ENCODE measurements at regions not wholly inside any gene's neighbourhood (a gene's known extent, or its start where the extent isn't known, plus 50 kb on each side); places are given as distances from the start of the nearest gene placed in this dataset.

GRCh38 chr16:6063526-6063925 lies 965.9 kb upstream of the EEF2KMT start:
- Histone ChIP-seq H3K79me2 (ENCODE audit: insufficient read depth, low read length) (no peaks in the 10 kb centered on the region), H4K20me1 (ENCODE audit: low read depth, low read length) (no peaks in the 10 kb centered on the region), H3K4me3 (ENCODE audit: insufficient read depth, low read length, poor library complexity, severe bottlenecking) (no peak overlapping the region), H3K27ac (ENCODE audit: low read depth, low read length) (no peak overlapping the region), H2AFZ (ENCODE audit: low read depth, low read length, severe bottlenecking) (no peak overlapping the region), H3K36me3 (ENCODE audit: low read length) (no peaks in the 10 kb centered on the region), H3K4me2 (ENCODE audit: low read depth, low read length, poor library complexity, severe bottlenecking) (no peak overlapping the region), H3K9me3 (ENCODE audit: insufficient read depth, low read length) (no peaks in the 10 kb centered on the region), H3K9ac (ENCODE audit: low read length) (no peak overlapping the region), H3F3A (ENCODE audit: insufficient read depth) (no peaks in the 10 kb centered on the region), H3K27me3 (ENCODE audit: low read length) (no peaks in the 10 kb centered on the region), H3K9me2 (replicated peaks; ENCODE audit: insufficient read depth, low read length) (no peaks in the 10 kb centered on the region)
- TF ChIP-seq, protein P1, sequence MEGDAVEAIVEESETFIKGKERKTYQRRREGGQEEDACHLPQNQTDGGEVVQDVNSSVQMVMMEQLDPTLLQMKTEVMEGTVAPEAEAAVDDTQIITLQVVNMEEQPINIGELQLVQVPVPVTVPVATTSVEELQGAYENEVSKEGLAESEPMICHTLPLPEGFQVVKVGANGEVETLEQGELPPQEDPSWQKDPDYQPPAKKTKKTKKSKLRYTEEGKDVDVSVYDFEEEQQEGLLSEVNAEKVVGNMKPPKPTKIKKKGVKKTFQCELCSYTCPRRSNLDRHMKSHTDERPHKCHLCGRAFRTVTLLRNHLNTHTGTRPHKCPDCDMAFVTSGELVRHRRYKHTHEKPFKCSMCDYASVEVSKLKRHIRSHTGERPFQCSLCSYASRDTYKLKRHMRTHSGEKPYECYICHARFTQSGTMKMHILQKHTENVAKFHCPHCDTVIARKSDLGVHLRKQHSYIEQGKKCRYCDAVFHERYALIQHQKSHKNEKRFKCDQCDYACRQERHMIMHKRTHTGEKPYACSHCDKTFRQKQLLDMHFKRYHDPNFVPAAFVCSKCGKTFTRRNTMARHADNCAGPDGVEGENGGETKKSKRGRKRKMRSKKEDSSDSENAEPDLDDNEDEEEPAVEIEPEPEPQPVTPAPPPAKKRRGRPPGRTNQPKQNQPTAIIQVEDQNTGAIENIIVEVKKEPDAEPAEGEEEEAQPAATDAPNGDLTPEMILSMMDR (IDR thresholded peaks at IDR 0.05; ENCODE audit: insufficient read depth, low read length, poor library complexity, severe bottlenecking): no peak
- no peak for TF ChIP-seq EZH2phosphoT487 (conservative IDR thresholded peaks at IDR 0.05; ENCODE audit: low read length)

- no peak overlapping the region for H3K27ac ChIP-seq (ENCODE audit: low read depth, low read length)
- no peak overlapping the region for H3K9ac ChIP-seq (ENCODE audit: low read length)
- no peaks in the 10 kb centered on the region for H3F3A ChIP-seq (ENCODE audit: insufficient read depth)
- no peak overlapping the region for H3K4me3 ChIP-seq (ENCODE audit: insufficient read depth, low read length, poor library complexity, severe bottlenecking)
- no peak overlapping the region for H3K4me2 ChIP-seq (ENCODE audit: low read depth, low read length, poor library complexity, severe bottlenecking)
- H3K36me3 ChIP-seq (ENCODE audit: low read length): no peaks in the 10 kb centered on the region
- no peaks in the 10 kb centered on the region for H3K79me2 ChIP-seq (ENCODE audit: insufficient read depth, low read length)
- no peak overlapping the region for H2AFZ ChIP-seq (ENCODE audit: low read depth, low read length, severe bottlenecking)
- TF ChIP-seq, protein P1 (IDR thresholded peaks at IDR 0.05; ENCODE audit: insufficient read depth, low read length, poor library complexity, severe bottlenecking): no peak
- H4K20me1 ChIP-seq (ENCODE audit: low read depth, low read length): no peaks in the 10 kb centered on the region
- no peaks in the 10 kb centered on the region for H3K9me2 ChIP-seq (replicated peaks; ENCODE audit: insufficient read depth, low read length)
- H3K27me3 ChIP-seq (ENCODE audit: low read length): no peaks in the 10 kb centered on the region
- no peaks in the 10 kb centered on the region for H3K9me3 ChIP-seq (ENCODE audit: insufficient read depth, low read length)
These were observed 962.1 kb upstream of the EEF2KMT start for GRCh38 chr16:6059671-6060070.

DNA sequence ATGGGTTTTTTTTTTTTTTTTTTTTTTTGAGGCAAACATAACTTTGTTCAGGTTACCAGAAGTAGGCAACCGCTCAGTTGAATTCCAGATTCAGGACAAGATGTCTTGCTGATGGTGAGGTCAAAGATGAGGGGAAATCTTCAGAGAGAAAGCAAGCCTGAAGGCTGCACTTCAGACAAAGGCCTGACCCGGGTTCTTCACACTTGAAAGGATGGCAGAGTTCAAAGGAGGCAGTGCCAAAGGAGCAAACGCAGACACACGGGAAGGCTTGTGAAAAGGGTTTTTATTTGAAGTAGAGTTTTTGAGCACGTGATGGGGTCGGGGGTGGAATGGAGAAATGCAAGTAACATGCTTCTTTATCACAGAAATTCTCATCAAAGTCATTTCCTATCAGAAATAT lies 960.2 kb upstream of the EEF2KMT start:
- no peaks in the 10 kb centered on the region for H3K79me2 ChIP-seq (ENCODE audit: insufficient read depth, low read length)
- no peaks in the 10 kb centered on the region for H3K9me2 ChIP-seq (replicated peaks; ENCODE audit: insufficient read depth, low read length)
- no peak overlapping the region for H2AFZ ChIP-seq (ENCODE audit: low read depth, low read length, severe bottlenecking)
- H3K4me2 ChIP-seq (ENCODE audit: low read depth, low read length, poor library complexity, severe bottlenecking): no peak overlapping the region
- H3K27ac ChIP-seq (ENCODE audit: low read depth, low read length): no peak overlapping the region
- no peak overlapping the region for H3K9ac ChIP-seq (ENCODE audit: low read length)
- H3K36me3 ChIP-seq (ENCODE audit: low read length): no peaks in the 10 kb centered on the region
- H3K4me3 ChIP-seq (ENCODE audit: insufficient read depth, low read length, poor library complexity, severe bottlenecking): no peak overlapping the region
- TF ChIP-seq EZH2phosphoT487 (conservative IDR thresholded peaks at IDR 0.05; ENCODE audit: low read length): no peak
- TF ChIP-seq, protein P1 (IDR thresholded peaks at IDR 0.05; ENCODE audit: insufficient read depth, low read length, poor library complexity, severe bottlenecking): no peak
- no peaks in the 10 kb centered on the region for H3K27me3 ChIP-seq (ENCODE audit: low read length)
- H3F3A ChIP-seq (ENCODE audit: insufficient read depth): no peaks in the 10 kb centered on the region
- no peaks in the 10 kb centered on the region for H3K9me3 ChIP-seq (ENCODE audit: insufficient read depth, low read length)
- no peaks in the 10 kb centered on the region for H4K20me1 ChIP-seq (ENCODE audit: low read depth, low read length)

- H3K4me3 ChIP-seq (ENCODE audit: insufficient read depth, low read length, poor library complexity, severe bottlenecking): no peak overlapping the region
- H3F3A ChIP-seq (ENCODE audit: insufficient read depth): no peaks in the 10 kb centered on the region
- no peak overlapping the region for H3K9ac ChIP-seq (ENCODE audit: low read length)
- no peaks in the 10 kb centered on the region for H4K20me1 ChIP-seq (ENCODE audit: low read depth, low read length)
- TF ChIP-seq, protein P1 (IDR thresholded peaks at IDR 0.05; ENCODE audit: insufficient read depth, low read length, poor library complexity, severe bottlenecking): no peak
- TF ChIP-seq EZH2phosphoT487 (conservative IDR thresholded peaks at IDR 0.05; ENCODE audit: low read length): no peak
- no peaks in the 10 kb centered on the region for H3K79me2 ChIP-seq (ENCODE audit: insufficient read depth, low read length)
- H3K27me3 ChIP-seq (ENCODE audit: low read length): no peaks in the 10 kb centered on the region
- no peak overlapping the region for H3K4me2 ChIP-seq (ENCODE audit: low read depth, low read length, poor library complexity, severe bottlenecking)
- H3K27ac ChIP-seq (ENCODE audit: low read depth, low read length): no peak overlapping the region
- H3K36me3 ChIP-seq (ENCODE audit: low read length): no peaks in the 10 kb centered on the region
- no peaks in the 10 kb centered on the region for H3K9me3 ChIP-seq (ENCODE audit: insufficient read depth, low read length)
- no peaks in the 10 kb centered on the region for H3K9me2 ChIP-seq (replicated peaks; ENCODE audit: insufficient read depth, low read length)
- no peak overlapping the region for H2AFZ ChIP-seq (ENCODE audit: low read depth, low read length, severe bottlenecking)
These were observed 950.4 kb upstream of the EEF2KMT start for GRCh38 chr16:6048017-6048416.

All from SU-DHL-6 (cell line).